HG02973 (cell line): ENCODE measurements at regions not wholly inside any gene's neighbourhood (a gene's known extent, or its start where the extent isn't known, plus 50 kb on each side); places are given as distances from the start of the nearest gene placed in this dataset.

Experiments
- ATAC-seq: cut with Tn5 transposase; IDR thresholded peaks from one replicate; pipeline ENCODE4 v1.9.1; 2021; ENCODE audit warnings: moderate library complexity; ENCODE audit not compliant: unreplicated experiment

GRCh38 chr11:127625402-127625801 lies 624.8 kb upstream of the KIRREL3 start:
- ATAC-seq = no peak

- ATAC-seq = no peak
Observed at GRCh38 chr11:127624306-127624856, 623.8 kb upstream of the KIRREL3 start.

- no peak for ATAC-seq
Observed at GRCh38 chr11:127622686-127623085, 622.1 kb upstream of the KIRREL3 start.

- no peak for ATAC-seq
Observed at GRCh38 chr11:127620671-127621070, 620.1 kb upstream of the KIRREL3 start.

- no peak for ATAC-seq
Observed at GRCh38 chr11:127619946-127620345, 619.4 kb upstream of the KIRREL3 start.

GRCh38 chr11:127618721-127619120 lies 618.2 kb upstream of the KIRREL3 start:
- no peak for ATAC-seq

- no peak for ATAC-seq
Observed at GRCh38 chr11:127616158-127616557, 615.6 kb upstream of the KIRREL3 start.

GRCh38 chr11:127612607-127613006 lies 612.0 kb upstream of the KIRREL3 start:
- no peak for ATAC-seq

- ATAC-seq = no peak
Observed at GRCh38 chr11:127609025-127609773, 608.6 kb upstream of the KIRREL3 start.

GRCh38 chr11:127607487-127608085 lies 607.0 kb upstream of the KIRREL3 start:
- ATAC-seq = no peak

GRCh38 chr11:127601578-127601977 lies 601.0 kb upstream of the KIRREL3 start:
- ATAC-seq = no peak

- no peak for ATAC-seq
Observed at GRCh38 chr11:127600674-127601073, 600.1 kb upstream of the KIRREL3 start.

- no peak for ATAC-seq
Observed at GRCh38 chr11:127598476-127598875, 597.9 kb upstream of the KIRREL3 start.

GRCh38 chr11:127596433-127596832 lies 595.9 kb upstream of the KIRREL3 start:
- no peak for ATAC-seq

GRCh38 chr11:127592371-127592770 lies 591.8 kb upstream of the KIRREL3 start:
- no peak for ATAC-seq

- no peak for ATAC-seq
Observed at GRCh38 chr11:127590314-127590713, 589.7 kb upstream of the KIRREL3 start.

GRCh38 chr11:127588431-127588830 lies 587.9 kb upstream of the KIRREL3 start:
- no peak for ATAC-seq

GRCh38 chr11:127587511-127587910 lies 586.9 kb upstream of the KIRREL3 start:
- ATAC-seq = no peak

GRCh38 chr11:127576210-127576609 lies 575.6 kb upstream of the KIRREL3 start:
- no peak for ATAC-seq

GRCh38 chr11:127574478-127574877 lies 573.9 kb upstream of the KIRREL3 start:
- ATAC-seq = no peak

- no peak for ATAC-seq
Observed at GRCh38 chr11:127568891-127569290, 568.3 kb upstream of the KIRREL3 start.

GRCh38 chr11:127567237-127567932 lies 566.8 kb upstream of the KIRREL3 start:
- no peak for ATAC-seq
